K562 (cell line): ENCODE measurements at regions not wholly inside any gene's neighbourhood (a gene's known extent, or its start where the extent isn't known, plus 50 kb on each side); places are given as distances from the start of the nearest gene placed in this dataset.

ENCODE experiments used
- ATAC-seq: fragments of 200-7000 bp; cut with Tn5 transposase; 3 replicates; pipeline ENCODE4 v1.9.1; 2020; ENCODE audit warnings: moderate library complexity
- BruUV-seq: library from RNA; stranded (reverse); fragments of 400-500 nt; replicated peaks from 2 replicates; lab custom pipeline; 2021; lab: Mats Ljungman, UMichigan
- CTCF ChIA-PET: fragments of 300-600 bp; formaldehyde crosslinking; extraction: SDS; loops from one replicate; lab custom pipeline; 2021; ENCODE audit warnings: low intra/inter-chr PET ratio; lab: Yijun Ruan, JAX
- POLR2A ChIA-PET: fragments of 300-600, 350-650 bp; sonication (Branson Sonifier 250); formaldehyde crosslinking; extraction: SDS; loops from one replicate; lab custom pipeline; 2021; ENCODE audit warnings: antibody characterized with exemption, inconsistent platforms; lab: Yijun Ruan, JAX
- DNase-seq, 4 experiments: peaks; one replicate each; pipeline versions ENCODE4 v3.0.0 to v3.0.0-alpha.2; 2011 to 2018; ENCODE audit warnings: low spot score in 3 of 4, mixed read lengths in 3 of 4; ENCODE audit errors: extremely low read depth in 1 of 4
- FAIRE-seq: peaks from 2 replicates; lab custom pipeline; 2011; peaks lifted over from hg19 to GRCh38; lab: Jason Lieb, UNC
- H2AFZ ChIP-seq: 2 replicates; pipeline ENCODE4 v1.6.0; 2011; ENCODE audit warnings: low read depth, low read length, control low read depth, inconsistent platforms
- H3K27ac ChIP-seq: fragments of 200-600 bp; 3 replicates; pipeline ENCODE4 v1.8.0; 2011; ENCODE audit warnings: low read depth, mild to moderate bottlenecking, control low read depth, inconsistent platforms, low read length, moderate library complexity, mixed read lengths; ENCODE audit errors: extremely low read depth
- H3K27me3 ChIP-seq, 2 experiments: fragments of 300-600 bp in 1 of 2; 2 replicates in 1 of 2; 3 replicates in 1 of 2; pipeline versions ENCODE4 v1.6.0 to v1.8.0; 2011; ENCODE audit warnings: inconsistent platforms in 2 of 2, low read length in 2 of 2, mild to moderate bottlenecking in 1 of 2, mixed read lengths in 1 of 2, moderate library complexity in 1 of 2; ENCODE audit not compliant: control insufficient read depth in 2 of 2, insufficient read depth in 2 of 2
- H3K36me3 ChIP-seq: fragments of 300-600 bp; 3 replicates; pipeline ENCODE4 v1.8.0; 2011; ENCODE audit warnings: mild to moderate bottlenecking, low read length, inconsistent platforms; ENCODE audit not compliant: control insufficient read depth, insufficient read depth
- H3K4me1 ChIP-seq, 2 experiments: fragments of 200-600 bp in 1 of 2; replicated peaks in 1 of 2; 2 replicates in 1 of 2; 3 replicates in 1 of 2; pipeline versions ENCODE4 v1.5.1 to v1.8.0; 2011; ENCODE audit warnings: inconsistent platforms in 2 of 2, low read length in 2 of 2, mild to moderate bottlenecking in 1 of 2, mixed read lengths in 1 of 2, moderate library complexity in 1 of 2; ENCODE audit not compliant: control insufficient read depth in 2 of 2, insufficient read depth in 2 of 2
- H3K4me2 ChIP-seq: 2 replicates; pipeline ENCODE4 v1.6.1; 2011; ENCODE audit warnings: low read length, control low read depth, inconsistent platforms, mixed read lengths; ENCODE audit not compliant: insufficient read depth
- H3K4me3 ChIP-seq: fragments of 200-600 bp; sonication (generic), shearing (Covaris generic); 2 replicates; pipeline ENCODE4 v1.5.1; 2016; ENCODE audit warnings: control low read depth, inconsistent platforms
- H3K79me2 ChIP-seq: fragments of 200-600 bp; 3 replicates; pipeline ENCODE4 v1.8.0; 2011; ENCODE audit warnings: low read length, inconsistent platforms; ENCODE audit not compliant: control insufficient read depth, insufficient read depth
- H3K9ac ChIP-seq, 2 experiments: 2 replicates each; pipeline versions ENCODE4 v1.6.0 to v1.6.1; 2011; ENCODE audit warnings: low read depth in 2 of 2, low read length in 2 of 2, control low read depth in 1 of 2, inconsistent platforms in 1 of 2, mild to moderate bottlenecking in 1 of 2, mixed read lengths in 1 of 2; ENCODE audit not compliant: insufficient read depth in 1 of 2
- H3K9me1 ChIP-seq: one replicate; pipeline ENCODE4 v1.6.0; 2011; ENCODE audit warnings: inconsistent platforms, mild to moderate bottlenecking, low read length, moderate library complexity; ENCODE audit not compliant: control insufficient read depth, insufficient read depth
- H3K9me3 ChIP-seq: replicated peaks from 2 replicates; pipeline ENCODE4 v1.5.1; 2011; ENCODE audit warnings: low read depth, low read length, inconsistent platforms; ENCODE audit not compliant: control insufficient read depth, insufficient read depth
- H4K20me1 ChIP-seq: replicated peaks from 2 replicates; pipeline ENCODE4 v1.6.1; 2011; ENCODE audit warnings: low read length, inconsistent platforms, mixed read lengths; ENCODE audit not compliant: control insufficient read depth, insufficient read depth
- ARHGAP35 ChIP-seq: fragments of 450-650 bp; IDR thresholded peaks from 2 replicates; pipeline ENCODE4 v1.6.1; 2018; ENCODE audit not compliant: partially characterized antibody
- HDAC1 ChIP-seq, 2 experiments: fragments of 450-650 bp; IDR thresholded peaks; 2 replicates each; pipeline ENCODE4 v1.6.1; 2016 to 2017; ENCODE audit warnings: inconsistent platforms in 1 of 2, mild to moderate bottlenecking in 1 of 2, moderate library complexity in 1 of 2
- HNRNPH1 ChIP-seq: fragments of 200-400 bp; formaldehyde crosslinking; optimal IDR thresholded peaks from 2 replicates; pipeline ENCODE3; 2017; ENCODE audit warnings: low read depth, mild to moderate bottlenecking, low read length, moderate library complexity
- KAT2B ChIP-seq: IDR thresholded peaks from one replicate; pipeline ENCODE4 v1.6.1; 2012; ENCODE audit warnings: low read depth, mild to moderate bottlenecking, control low read depth, inconsistent platforms, low read length, moderate library complexity
- PHB2 ChIP-seq: fragments of 450-650 bp; IDR thresholded peaks from 2 replicates; pipeline ENCODE4 v1.6.1; 2017; ENCODE audit warnings: low read depth
- PTBP1 ChIP-seq: fragments of 200-400 bp; formaldehyde crosslinking; IDR thresholded peaks from 2 replicates; pipeline ENCODE4 v1.6.1; 2017; ENCODE audit warnings: low read depth, low read length
- RCOR1 ChIP-seq, 2 experiments: IDR thresholded peaks; 2 replicates each; pipeline ENCODE4 v1.6.1; 2012; ENCODE audit warnings: low read depth in 2 of 2, low read length in 2 of 2, borderline replicate concordance in 1 of 2, improper control_type of control experiment in 1 of 2
- SRF ChIP-seq, 2 experiments: fragments of 250-450, 450-650 bp in 1 of 2; sonication (Bioruptor Pico) in 1 of 2; sonication (generic) in 1 of 2; formaldehyde crosslinking; IDR thresholded peaks; 2 replicates each; pipeline versions ENCODE4 v1.5.0 to v1.5.1; 2020 to 2022; ENCODE audit warnings: mild to moderate bottlenecking in 1 of 2, missing genetic modification reagents in 1 of 2
- WGBS: fragments of 100-300 bp; shearing (Covaris generic); methylation state at CpG from one replicate; pipeline ENCODE4 v1.1.6; 2016; ENCODE audit warnings: low coverage, mixed read lengths; ENCODE audit not compliant: insufficient coverage; ENCODE audit errors: missing lambda C conversion rate; 5-methylcytosine and 5-hydroxymethylcytosine counted together
- in situ Hi-C: fragments of 300-500 bp; cut with MboI; formaldehyde crosslinking; loops from 4 replicates; pipeline ENCODE4 v1.15.0; 2018; ENCODE audit warnings: inconsistent platforms, mixed read lengths
- intact Hi-C: fragments of 100-400 bp; cut with micrococcal nuclease; formaldehyde crosslinking; loops from 2 replicates; pipeline ENCODE4 v1.14.2; 2022
- TF ChIP-seq, protein P1 (sequence below): fragments of 450-650 bp; formaldehyde crosslinking; IDR thresholded peaks from 2 replicates; pipeline ENCODE4 v1.4.0; 2020; ENCODE audit warnings: mild to moderate bottlenecking, moderate library complexity

DNA sequence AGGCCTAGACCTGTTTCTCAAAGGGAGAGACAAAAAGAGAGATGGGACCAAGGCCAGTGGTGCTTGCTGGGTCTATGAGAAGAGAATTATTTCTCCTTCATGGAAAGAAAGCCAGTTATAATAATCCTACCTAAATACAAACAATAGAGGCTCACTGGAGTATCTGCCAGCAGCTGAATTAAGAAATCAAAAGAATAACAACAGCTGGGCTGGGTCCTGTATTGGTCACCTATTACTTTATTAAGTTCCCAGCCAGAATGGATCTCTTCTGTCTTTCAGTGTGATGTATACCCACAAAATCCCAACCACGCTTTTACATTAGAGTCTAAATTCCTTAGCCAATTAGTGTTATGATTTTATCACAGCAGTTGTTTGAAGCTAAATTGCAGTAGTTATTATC is 297.8 kb upstream of the DACH1 start:
- intact Hi-C loops (no loop called here), in situ Hi-C loops (no loop called here)
- Histone ChIP-seq H3K36me3 (no peaks in the 10 kb centered on the region), H3K4me3 (no peak overlapping the region), H3K4me1 (no peaks in the 10 kb centered on the region), H3K27me3 (no peaks in the 10 kb centered on the region), H3K9me1 (no peaks in the 10 kb centered on the region), H4K20me1 (no peaks in the 10 kb centered on the region), H3K4me2 (no peak overlapping the region), H3K9ac (no peak overlapping the region), H3K9me3 (no peaks in the 10 kb centered on the region), H3K79me2 (no peaks in the 10 kb centered on the region), H2AFZ (no peak overlapping the region), H3K27ac (no peak overlapping the region)
- FAIRE-seq, result no peak
- BruUV-seq, result no TSS peak
- POLR2A ChIA-PET, result no interaction called here
- TF ChIP-seq HNRNPH1, result no peak
- no peak for TF ChIP-seq ARHGAP35
- TF ChIP-seq, protein P1, sequence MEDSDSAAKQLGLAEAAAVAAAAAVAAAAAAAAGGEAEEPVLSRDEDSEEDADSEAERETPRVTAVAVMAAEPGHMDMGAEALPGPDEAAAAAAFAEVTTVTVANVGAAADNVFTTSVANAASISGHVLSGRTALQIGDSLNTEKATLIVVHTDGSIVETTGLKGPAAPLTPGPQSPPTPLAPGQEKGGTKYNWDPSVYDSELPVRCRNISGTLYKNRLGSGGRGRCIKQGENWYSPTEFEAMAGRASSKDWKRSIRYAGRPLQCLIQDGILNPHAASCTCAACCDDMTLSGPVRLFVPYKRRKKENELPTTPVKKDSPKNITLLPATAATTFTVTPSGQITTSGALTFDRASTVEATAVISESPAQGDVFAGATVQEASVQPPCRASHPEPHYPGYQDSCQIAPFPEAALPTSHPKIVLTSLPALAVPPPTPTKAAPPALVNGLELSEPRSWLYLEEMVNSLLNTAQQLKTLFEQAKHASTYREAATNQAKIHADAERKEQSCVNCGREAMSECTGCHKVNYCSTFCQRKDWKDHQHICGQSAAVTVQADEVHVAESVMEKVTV (CRISPR knock-in tag), result no peak
- TF ChIP-seq PHB2, result no peak
- TF ChIP-seq SRF (CRISPR knock-in tag; IDR thresholded peaks at IDR 0.05), result no peak
- no peak for TF ChIP-seq HDAC1 (IDR thresholded peaks at IDR 0.05)
- no peak for TF ChIP-seq KAT2B
- TF ChIP-seq RCOR1 (IDR thresholded peaks at IDR 0.05; ENCODE audit: borderline replicate concordance in 1 of 2, low read depth in 2 of 2, low read length in 2 of 2), result no peak
- no peak for TF ChIP-seq PTBP1
- ATAC-seq, result no peak
- WGBS, result 0% methylated on average over 1 of the region's 1 CpG
- no peak for DNase-seq
- CTCF ChIA-PET, result no interaction called here
